ENCODE measurements at regions not wholly inside any gene's neighbourhood (a gene's known extent, or its start where the extent isn't known, plus 50 kb on each side); places are given as distances from the start of the nearest gene placed in this dataset.

DNA sequence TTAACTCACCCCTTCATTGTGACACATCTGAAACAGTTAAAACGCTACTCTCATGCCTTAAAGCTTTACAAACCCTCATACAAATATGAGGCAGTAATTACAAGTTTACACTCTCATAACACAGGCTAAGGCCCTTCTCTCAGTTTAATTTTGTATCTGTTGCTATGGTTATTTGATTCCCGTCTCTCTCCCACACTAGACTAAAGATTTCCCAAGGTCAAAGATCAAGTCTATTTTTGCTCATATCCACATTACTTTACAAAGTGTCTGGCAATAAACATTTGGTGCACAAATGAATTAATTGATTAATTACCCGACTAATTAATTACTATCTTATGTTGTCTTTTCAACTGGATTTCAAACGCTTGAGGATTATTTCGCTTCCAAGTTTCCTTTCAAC is 86.4 kb upstream of the MYOCD start:
- H3K4me3 ChIP-seq (ENCODE audit: low read depth, low read length): no peak overlapping the region
- ChIA-PET CTCF (interaction anchor here (1.2 kb wide), 1 partner anchor 34 kb away, joined by 3 read pairs; no protein-coding TSS in a partner anchor), POLR2A (no interaction called here)
- TF ChIP-seq, protein P1, sequence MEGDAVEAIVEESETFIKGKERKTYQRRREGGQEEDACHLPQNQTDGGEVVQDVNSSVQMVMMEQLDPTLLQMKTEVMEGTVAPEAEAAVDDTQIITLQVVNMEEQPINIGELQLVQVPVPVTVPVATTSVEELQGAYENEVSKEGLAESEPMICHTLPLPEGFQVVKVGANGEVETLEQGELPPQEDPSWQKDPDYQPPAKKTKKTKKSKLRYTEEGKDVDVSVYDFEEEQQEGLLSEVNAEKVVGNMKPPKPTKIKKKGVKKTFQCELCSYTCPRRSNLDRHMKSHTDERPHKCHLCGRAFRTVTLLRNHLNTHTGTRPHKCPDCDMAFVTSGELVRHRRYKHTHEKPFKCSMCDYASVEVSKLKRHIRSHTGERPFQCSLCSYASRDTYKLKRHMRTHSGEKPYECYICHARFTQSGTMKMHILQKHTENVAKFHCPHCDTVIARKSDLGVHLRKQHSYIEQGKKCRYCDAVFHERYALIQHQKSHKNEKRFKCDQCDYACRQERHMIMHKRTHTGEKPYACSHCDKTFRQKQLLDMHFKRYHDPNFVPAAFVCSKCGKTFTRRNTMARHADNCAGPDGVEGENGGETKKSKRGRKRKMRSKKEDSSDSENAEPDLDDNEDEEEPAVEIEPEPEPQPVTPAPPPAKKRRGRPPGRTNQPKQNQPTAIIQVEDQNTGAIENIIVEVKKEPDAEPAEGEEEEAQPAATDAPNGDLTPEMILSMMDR (IDR thresholded peaks at IDR 0.05; ENCODE audit: insufficient read depth, low read length, missing control alignments): no peak
- no peak for DNase-seq (ENCODE audit: low read depth, low spot score)

DNA sequence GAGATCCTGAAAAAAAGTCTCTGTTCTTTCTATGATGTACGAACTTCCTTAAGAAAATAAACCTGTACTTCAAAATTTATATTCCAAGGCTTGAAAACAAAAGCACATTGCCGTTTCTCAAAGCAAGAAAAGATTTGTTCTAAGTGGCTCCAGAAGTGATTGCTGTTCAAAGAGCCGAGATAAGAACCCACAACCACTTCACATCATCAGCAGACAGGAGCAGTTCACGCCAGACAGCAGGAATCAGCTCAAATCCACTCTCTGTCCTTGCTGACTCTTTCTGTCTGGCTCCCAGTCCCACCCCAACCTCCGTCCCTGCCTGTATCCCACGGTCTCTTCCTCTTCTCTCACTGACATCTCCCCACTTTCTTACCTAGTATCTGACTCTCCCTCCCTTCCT is 85.0 kb upstream of the MYOCD start:
- ChIA-PET POLR2A (no interaction called here), CTCF (no interaction called here)
- DNase-seq (ENCODE audit: low read depth, low spot score): no peak
- no peak overlapping the region for H3K4me3 ChIP-seq (ENCODE audit: low read depth, low read length)
- TF ChIP-seq, protein P1 (IDR thresholded peaks at IDR 0.05; ENCODE audit: insufficient read depth, low read length, missing control alignments): no peak

DNA sequence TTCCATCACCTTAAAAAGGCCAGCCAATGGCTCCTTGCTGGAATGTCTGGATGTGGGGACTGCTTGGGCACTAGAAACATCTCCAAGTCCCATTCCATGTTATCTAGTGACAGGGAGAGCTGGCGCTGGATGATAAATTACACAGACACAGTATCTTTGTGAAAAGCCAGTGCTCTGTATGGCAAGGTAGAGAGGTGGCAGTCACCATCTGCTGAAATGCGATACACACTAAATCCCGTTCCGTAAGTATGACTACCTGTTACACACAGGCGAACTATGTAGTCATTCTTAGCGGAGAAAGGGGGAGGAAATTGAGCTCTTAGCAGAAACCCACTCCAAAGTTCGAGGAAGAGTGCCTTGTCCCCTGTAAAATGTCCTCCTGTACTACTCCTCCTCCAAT is 81.0 kb upstream of the MYOCD start:
- no peak for DNase-seq (ENCODE audit: low read depth, low spot score)
- TF ChIP-seq, protein P1 (IDR thresholded peaks at IDR 0.05; ENCODE audit: insufficient read depth, low read length, missing control alignments): no peak
- ChIA-PET POLR2A (no interaction called here), CTCF (interaction anchor here (1.6 to 2.7 kb wide), 3 partner anchors 8 to 39 kb away, joined by 5 to 8 read pairs (median 6); no protein-coding TSS in a partner anchor)
- no peak overlapping the region for H3K4me3 ChIP-seq (ENCODE audit: low read depth, low read length)

DNA sequence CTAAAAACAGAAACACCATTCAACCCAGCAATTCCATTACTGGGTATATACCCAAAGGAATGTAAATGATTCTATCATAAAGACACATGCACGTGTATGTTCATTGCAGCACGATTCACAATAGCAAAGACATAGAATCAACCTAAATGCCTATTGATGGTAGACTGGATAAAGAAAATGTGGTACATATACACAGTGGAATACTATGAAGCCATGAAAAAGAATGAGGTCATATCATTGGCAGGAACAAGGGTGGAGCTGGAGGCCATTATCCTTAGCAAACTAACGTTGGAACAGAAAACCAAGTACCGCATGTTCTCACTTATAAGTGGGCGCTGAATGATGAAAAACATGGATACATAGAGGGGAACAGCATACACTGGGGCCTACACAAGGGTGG is 77.2 kb upstream of the MYOCD start:
- DNase-seq (ENCODE audit: low read depth, low spot score): no peak
- ChIA-PET POLR2A (no interaction called here), CTCF (interaction anchor here (1.6 kb wide), 1 partner anchor 43 kb away, joined by 4 read pairs; no protein-coding TSS in a partner anchor)
- TF ChIP-seq, protein P1 (IDR thresholded peaks at IDR 0.05; ENCODE audit: insufficient read depth, low read length, missing control alignments): no peak
- H3K4me3 ChIP-seq (ENCODE audit: low read depth, low read length): no peak overlapping the region

DNA sequence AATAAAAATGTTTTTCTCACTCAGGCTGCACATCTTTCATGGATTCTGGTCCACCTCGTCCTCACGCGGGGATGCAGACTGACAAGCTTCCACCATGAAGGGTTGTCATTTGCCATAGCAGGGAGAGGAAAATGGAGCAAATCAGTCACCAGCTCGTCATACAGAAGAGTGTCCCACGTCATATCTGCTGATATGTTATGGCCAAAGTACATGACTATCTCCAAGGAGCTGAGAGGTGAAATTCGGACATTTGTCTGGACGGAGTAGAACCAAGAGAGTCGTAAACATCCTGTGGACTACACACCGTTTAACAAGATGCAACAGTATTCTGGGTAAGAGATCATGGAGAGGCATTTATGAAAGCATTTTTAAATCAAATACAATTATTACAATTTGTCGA is 75.3 kb upstream of the MYOCD start:
- TF ChIP-seq, protein P1 (IDR thresholded peaks at IDR 0.05; ENCODE audit: insufficient read depth, low read length, missing control alignments): no peak
- no peak for DNase-seq (ENCODE audit: low read depth, low spot score)
- CTCF ChIA-PET: no interaction called here
- H3K4me3 ChIP-seq (ENCODE audit: low read depth, low read length): no peak overlapping the region
- POLR2A ChIA-PET: no interaction called here

DNA sequence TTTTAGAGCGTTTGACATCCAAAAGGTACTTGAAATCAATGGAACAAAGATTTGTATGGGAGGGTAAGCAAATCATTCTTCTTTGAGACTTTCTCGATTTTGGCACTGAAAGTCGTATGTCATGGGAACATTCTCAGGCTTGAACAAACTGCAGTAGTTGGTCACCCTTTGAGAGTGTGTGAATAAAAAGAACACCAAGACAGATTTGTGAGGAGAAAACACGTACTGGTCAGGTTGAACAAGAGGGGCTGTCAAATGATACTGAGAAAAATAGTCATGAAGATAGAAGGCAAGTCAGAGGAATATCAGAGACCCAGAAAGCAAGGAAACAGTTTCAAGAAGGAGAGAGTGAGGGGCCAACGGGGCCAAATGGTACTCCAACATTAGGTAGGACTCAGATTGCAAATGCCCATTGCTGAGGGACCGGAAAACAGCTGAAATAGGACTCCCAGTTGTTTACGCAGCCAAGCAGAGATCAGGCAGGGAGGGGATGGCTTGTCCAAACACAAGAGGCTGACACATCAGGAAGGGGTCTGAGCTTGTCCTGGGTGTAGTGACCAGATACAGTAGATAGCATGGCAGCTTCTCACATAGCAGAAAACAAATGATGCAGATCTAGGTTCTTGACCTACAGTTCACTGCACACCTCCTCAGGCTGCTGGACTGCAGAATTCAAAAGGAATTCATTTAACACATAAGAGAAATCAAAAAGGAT is 74.5 kb upstream of the MYOCD start:
- CTCF ChIA-PET: interaction anchor here (1.3 to 2.6 kb wide), 3 partner anchors 16 to 74 kb away, joined by 3 to 14 read pairs (median 4); partner anchors contain the start of gene MYOCD
- TF ChIP-seq, protein P1 (IDR thresholded peaks at IDR 0.05; ENCODE audit: insufficient read depth, low read length, missing control alignments): no peak
- no peak for DNase-seq (ENCODE audit: low read depth, low spot score)
- no peak overlapping the region for H3K4me3 ChIP-seq (ENCODE audit: low read depth, low read length)
- POLR2A ChIA-PET: no interaction called here

All from AG04449 (cell line).